ENCODE measurements at regions not wholly inside any gene's neighbourhood (a gene's known extent, or its start where the extent isn't known, plus 50 kb on each side); places are given as distances from the start of the nearest gene placed in this dataset.
A peak's percentile ranks its signal among the peaks of the same experiment; 100 is the strongest.

DNA sequence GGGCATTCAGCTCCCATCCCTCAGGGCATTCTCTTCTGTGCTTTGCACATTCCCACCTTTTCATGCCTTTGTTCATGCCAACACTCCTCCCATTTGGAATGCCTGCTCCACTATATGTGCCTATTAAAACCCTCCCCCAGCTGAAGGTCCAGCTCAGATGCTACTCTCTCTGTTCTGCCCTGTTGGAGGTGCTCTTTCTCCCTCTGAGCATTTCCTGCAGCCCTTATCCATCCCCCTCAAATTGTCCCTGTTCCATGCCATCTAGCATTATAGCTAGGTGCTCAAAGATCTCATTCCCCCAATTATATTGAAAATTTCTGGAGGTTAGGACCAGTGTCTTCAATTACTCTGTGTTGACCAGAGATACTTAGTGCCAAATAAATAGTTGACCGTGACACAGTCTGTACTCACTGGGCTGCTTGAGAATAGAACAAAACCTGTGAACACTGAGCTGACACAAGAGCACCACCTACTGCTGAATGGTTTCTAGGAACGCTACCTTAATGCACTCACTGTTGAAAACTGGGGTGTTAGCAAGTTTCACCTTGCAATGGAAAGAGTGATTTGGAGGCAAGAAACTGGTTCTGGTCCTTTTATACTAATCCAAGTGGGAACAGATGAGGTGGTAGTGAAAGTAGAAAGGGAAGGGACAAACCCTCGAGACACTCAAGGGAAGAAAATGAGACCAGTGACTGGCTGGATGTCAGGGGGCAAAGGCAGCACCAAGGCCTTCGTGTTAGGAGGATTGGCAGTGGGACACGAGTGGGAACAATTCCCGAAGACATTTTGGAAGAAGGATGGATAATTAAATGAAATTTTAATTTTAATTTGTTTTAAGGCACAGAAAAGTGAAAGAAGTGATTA, 289.8 kb upstream of the ROPN1 start:
- Mint-ChIP-seq H3K9me3 (no peaks in the 10 kb centered on the region), H3K4me3 (no peak overlapping the region), H3K4me1 (no peaks in the 10 kb centered on the region), H3K27ac (peak overlapping the region in 1 of 7 donors; percentile 68), H3K27me3 (ENCODE audit: low read depth in 3 of 3) (peaks cover 8 to 14% (median 11%) of the 10 kb centered on the region in 3 donors), H3K36me3 (no peaks in the 10 kb centered on the region)
- TF ChIP-seq, protein P1, sequence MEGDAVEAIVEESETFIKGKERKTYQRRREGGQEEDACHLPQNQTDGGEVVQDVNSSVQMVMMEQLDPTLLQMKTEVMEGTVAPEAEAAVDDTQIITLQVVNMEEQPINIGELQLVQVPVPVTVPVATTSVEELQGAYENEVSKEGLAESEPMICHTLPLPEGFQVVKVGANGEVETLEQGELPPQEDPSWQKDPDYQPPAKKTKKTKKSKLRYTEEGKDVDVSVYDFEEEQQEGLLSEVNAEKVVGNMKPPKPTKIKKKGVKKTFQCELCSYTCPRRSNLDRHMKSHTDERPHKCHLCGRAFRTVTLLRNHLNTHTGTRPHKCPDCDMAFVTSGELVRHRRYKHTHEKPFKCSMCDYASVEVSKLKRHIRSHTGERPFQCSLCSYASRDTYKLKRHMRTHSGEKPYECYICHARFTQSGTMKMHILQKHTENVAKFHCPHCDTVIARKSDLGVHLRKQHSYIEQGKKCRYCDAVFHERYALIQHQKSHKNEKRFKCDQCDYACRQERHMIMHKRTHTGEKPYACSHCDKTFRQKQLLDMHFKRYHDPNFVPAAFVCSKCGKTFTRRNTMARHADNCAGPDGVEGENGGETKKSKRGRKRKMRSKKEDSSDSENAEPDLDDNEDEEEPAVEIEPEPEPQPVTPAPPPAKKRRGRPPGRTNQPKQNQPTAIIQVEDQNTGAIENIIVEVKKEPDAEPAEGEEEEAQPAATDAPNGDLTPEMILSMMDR (IDR thresholded peaks at IDR 0.05) = no peak
- Histone ChIP-seq H2AFZ (ENCODE audit: insufficient read depth, low read depth, low read length, poor library complexity, severe bottlenecking) (no peak overlapping the region), H3K9me3 (replicated peaks in 1 of 2; ENCODE audit: control insufficient read depth in 1 of 2, insufficient read depth in 1 of 2, low read length in 2 of 2) (no peaks in the 10 kb centered on the region), H3K27me3 (ENCODE audit: control insufficient read depth in 2 of 2, insufficient read depth in 2 of 2, low read length in 2 of 2) (no peaks in the 10 kb centered on the region), H3K27ac (ENCODE audit: low read depth in 1 of 2, low read length in 2 of 2) (no peak overlapping the region), H3K36me3 (replicated peaks in 1 of 2; ENCODE audit: control insufficient read depth in 1 of 2, insufficient read depth in 2 of 2, low read length in 2 of 2) (no peaks in the 10 kb centered on the region), H3K9ac (ENCODE audit: insufficient read depth, low read length, poor library complexity, severe bottlenecking) (no peak overlapping the region), H3K4me2 (replicated peaks; ENCODE audit: extremely low read depth, low read length, poor library complexity, severe bottlenecking) (no peak overlapping the region), H4K20me1 (ENCODE audit: insufficient read depth, low read length) (no peaks in the 10 kb centered on the region), H3K79me2 (ENCODE audit: insufficient read depth, low read length) (no peaks in the 10 kb centered on the region), H3K4me1 (ENCODE audit: control insufficient read depth in 1 of 2, insufficient read depth in 2 of 2, low read length in 2 of 2) (no peaks in the 10 kb centered on the region), H3K4me3 (replicated peaks in 1 of 3; ENCODE audit: low read depth in 2 of 3, low read length in 3 of 3) (no peak overlapping the region)
- 39% methylated on average over 3 of the region's 6 CpGs for WGBS (ENCODE audit: insufficient coverage)
- no peak for DNase-seq
- intact Hi-C loops (cut with micrococcal nuclease) = no loop called here

DNA sequence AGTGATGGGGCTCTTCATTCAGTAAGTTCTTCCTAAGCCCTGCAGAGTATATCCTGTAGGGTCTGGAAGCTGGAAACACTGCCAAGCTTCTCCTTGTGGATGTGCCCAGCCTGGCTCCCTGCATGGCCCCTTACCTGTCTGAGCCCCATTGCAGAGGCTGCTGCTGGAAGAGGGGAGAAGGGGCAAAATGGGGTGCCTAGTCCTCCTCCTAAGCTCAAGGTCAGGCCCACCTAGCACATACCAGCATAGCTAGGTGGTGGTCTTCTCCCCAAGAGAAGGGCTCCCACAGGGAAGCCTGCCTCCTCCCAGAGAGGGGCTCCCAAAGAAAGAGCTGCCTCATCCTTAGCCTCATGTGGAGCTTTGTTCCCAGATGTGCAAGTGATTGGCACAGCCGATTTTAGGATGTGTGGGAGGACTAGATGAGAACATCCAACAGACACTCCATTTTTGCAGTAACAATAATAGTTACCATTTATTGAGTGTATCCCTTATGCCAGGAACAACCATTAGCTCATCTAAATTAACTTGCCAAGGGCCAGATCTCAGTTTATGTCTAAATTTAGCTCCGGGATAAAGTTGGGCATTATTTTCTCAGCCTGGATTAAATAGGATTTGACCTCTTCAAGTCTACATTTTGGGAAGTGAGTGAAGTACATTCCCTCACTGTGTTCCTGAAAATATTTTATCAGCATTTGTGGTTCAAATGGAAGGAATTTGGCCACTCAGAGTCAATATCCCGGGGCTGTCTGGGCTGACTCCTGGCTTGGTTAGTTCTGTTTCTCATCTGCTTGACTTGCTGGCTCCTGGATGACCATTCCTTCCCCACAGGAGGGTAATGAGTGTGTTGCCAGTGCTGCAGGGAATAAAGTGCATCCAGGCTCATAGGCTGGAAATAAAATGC, 291.1 kb upstream of the ROPN1 start:
- no peaks in the 10 kb centered on the region for H3K27me3 ChIP-seq (ENCODE audit: control insufficient read depth in 2 of 2, insufficient read depth in 2 of 2, low read length in 2 of 2)
- TF ChIP-seq, protein P1 (IDR thresholded peaks at IDR 0.05) = no peak
- Mint-ChIP-seq H3K36me3 (no peaks in the 10 kb centered on the region), H3K9me3 (peaks cover 0 to 1% (median 0%) of the 10 kb centered on the region in 7 donors), H3K4me1 (no peaks in the 10 kb centered on the region), H3K4me3 (no peak overlapping the region), H3K27me3 (ENCODE audit: low read depth in 3 of 3) (peaks cover 6 to 14% (median 9%) of the 10 kb centered on the region in 3 donors), H3K27ac (no peak overlapping the region)
- no peaks in the 10 kb centered on the region for H3K9me3 ChIP-seq (replicated peaks in 1 of 2; ENCODE audit: control insufficient read depth in 1 of 2, insufficient read depth in 1 of 2, low read length in 2 of 2)
- no peak overlapping the region for H3K9ac ChIP-seq (ENCODE audit: insufficient read depth, low read length, poor library complexity, severe bottlenecking)
- no peak overlapping the region for H3K4me3 ChIP-seq (replicated peaks in 1 of 3; ENCODE audit: low read depth in 2 of 3, low read length in 3 of 3)
- no peaks in the 10 kb centered on the region for H3K4me1 ChIP-seq (ENCODE audit: control insufficient read depth in 1 of 2, insufficient read depth in 2 of 2, low read length in 2 of 2)
- no peaks in the 10 kb centered on the region for H3K36me3 ChIP-seq (replicated peaks in 1 of 2; ENCODE audit: control insufficient read depth in 1 of 2, insufficient read depth in 2 of 2, low read length in 2 of 2)
- H3K4me2 ChIP-seq (replicated peaks; ENCODE audit: extremely low read depth, low read length, poor library complexity, severe bottlenecking) = no peak overlapping the region
- H3K27ac ChIP-seq (ENCODE audit: low read depth in 1 of 2, low read length in 2 of 2) = no peak overlapping the region
- intact Hi-C loops (cut with micrococcal nuclease) = no loop called here
- no peaks in the 10 kb centered on the region for H3K79me2 ChIP-seq (ENCODE audit: insufficient read depth, low read length)
- H4K20me1 ChIP-seq (ENCODE audit: insufficient read depth, low read length) = no peaks in the 10 kb centered on the region
- WGBS (ENCODE audit: insufficient coverage) = no CpG with 5 or more reads among the region's 3 CpGs
- H2AFZ ChIP-seq (ENCODE audit: insufficient read depth, low read depth, low read length, poor library complexity, severe bottlenecking) = no peak overlapping the region
- DNase-seq = no peak

All from CD14-positive monocyte (primary cell).